Duodenal mucosa (tissue), 2 donors: ENCODE measurements at regions not wholly inside any gene's neighbourhood (a gene's known extent, or its start where the extent isn't known, plus 50 kb on each side); places are given as distances from the start of the nearest gene placed in this dataset.

ENCODE experiments used
- H3K27ac ChIP-seq: one replicate; pipeline ENCODE4 v1.7.0; 2013; ENCODE audit warnings: low read depth, low read length
- H3K27me3 ChIP-seq, 2 donors: one replicate each; pipeline ENCODE4 v1.7.0; 2013; ENCODE audit warnings: low read length in 2 of 2, control low read depth in 1 of 2; ENCODE audit not compliant: insufficient read depth in 2 of 2, control insufficient read depth in 1 of 2
- H3K36me3 ChIP-seq, 2 donors: one replicate each; pipeline ENCODE4 v1.7.0; 2013; ENCODE audit warnings: low read length in 2 of 2, control low read depth in 1 of 2; ENCODE audit not compliant: insufficient read depth in 2 of 2, control insufficient read depth in 1 of 2
- H3K4me1 ChIP-seq, 2 donors: one replicate each; pipeline ENCODE4 v1.7.0; 2013; ENCODE audit warnings: low read length in 2 of 2, control low read depth in 1 of 2; ENCODE audit not compliant: insufficient read depth in 2 of 2, control insufficient read depth in 1 of 2
- H3K4me3 ChIP-seq, 2 donors: one replicate each; pipeline ENCODE4 v1.7.0; 2013; ENCODE audit warnings: low read length in 2 of 2, low read depth in 1 of 2
- H3K9ac ChIP-seq, 2 donors: one replicate each; pipeline ENCODE4 v1.7.0; 2013; ENCODE audit warnings: low read length in 2 of 2, low read depth in 1 of 2
- H3K9me3 ChIP-seq, 2 donors: one replicate each; pipeline ENCODE4 v1.7.0; 2013; ENCODE audit warnings: low read length in 2 of 2, control low read depth in 1 of 2; ENCODE audit not compliant: control insufficient read depth in 1 of 2

- Histone ChIP-seq H3K4me3 (no peak overlapping the region), H3K9me3 (no peaks in the 10 kb centered on the region), H3K4me1 (no peaks in the 10 kb centered on the region), H3K9ac (no peak overlapping the region), H3K36me3 (no peaks in the 10 kb centered on the region), H3K27ac (no peak overlapping the region), H3K27me3 (no peaks in the 10 kb centered on the region)
Measured at GRCh38 chr7:51455948-51456347, 139.3 kb upstream of the COBL start.

GRCh38 chr7:51455513-51455912, 138.9 kb upstream of the COBL start:
- Histone ChIP-seq H3K27me3 (no peaks in the 10 kb centered on the region), H3K36me3 (no peaks in the 10 kb centered on the region), H3K4me3 (no peak overlapping the region), H3K9me3 (no peaks in the 10 kb centered on the region), H3K4me1 (no peaks in the 10 kb centered on the region), H3K9ac (no peak overlapping the region), H3K27ac (no peak overlapping the region)

DNA sequence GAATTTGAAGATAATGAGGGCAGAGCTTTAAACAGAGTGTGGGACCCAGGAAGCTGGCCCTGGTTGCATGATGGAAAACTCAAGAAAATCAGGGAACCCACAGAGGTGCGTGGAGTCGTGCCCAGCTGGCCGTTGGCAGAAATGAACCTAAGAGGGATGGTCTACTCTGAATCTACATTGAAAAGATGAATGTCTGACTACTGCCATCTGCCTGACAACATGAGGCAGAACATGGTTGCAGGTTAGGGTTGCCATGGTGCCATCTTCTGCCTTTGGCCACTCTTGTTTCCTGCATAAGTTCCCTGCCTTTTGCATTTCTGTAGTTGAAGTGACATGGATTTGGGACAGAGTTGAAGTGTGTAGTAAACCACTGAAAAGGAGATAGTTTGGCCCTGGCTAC, 138.5 kb upstream of the COBL start:
- no peaks in the 10 kb centered on the region for H3K9me3 ChIP-seq
- H3K4me1 ChIP-seq: no peaks in the 10 kb centered on the region
- H3K4me3 ChIP-seq: no peak overlapping the region
- H3K9ac ChIP-seq: no peak overlapping the region
- H3K27me3 ChIP-seq: no peaks in the 10 kb centered on the region
- no peaks in the 10 kb centered on the region for H3K36me3 ChIP-seq
- H3K27ac ChIP-seq: no peak overlapping the region

- Histone ChIP-seq H3K27me3 (no peaks in the 10 kb centered on the region), H3K36me3 (no peaks in the 10 kb centered on the region), H3K4me1 (no peaks in the 10 kb centered on the region), H3K9ac (no peak overlapping the region), H3K27ac (no peak overlapping the region), H3K9me3 (no peaks in the 10 kb centered on the region), H3K4me3 (no peak overlapping the region)
Measured at GRCh38 chr7:51452694-51453093, 136.1 kb upstream of the COBL start.

DNA sequence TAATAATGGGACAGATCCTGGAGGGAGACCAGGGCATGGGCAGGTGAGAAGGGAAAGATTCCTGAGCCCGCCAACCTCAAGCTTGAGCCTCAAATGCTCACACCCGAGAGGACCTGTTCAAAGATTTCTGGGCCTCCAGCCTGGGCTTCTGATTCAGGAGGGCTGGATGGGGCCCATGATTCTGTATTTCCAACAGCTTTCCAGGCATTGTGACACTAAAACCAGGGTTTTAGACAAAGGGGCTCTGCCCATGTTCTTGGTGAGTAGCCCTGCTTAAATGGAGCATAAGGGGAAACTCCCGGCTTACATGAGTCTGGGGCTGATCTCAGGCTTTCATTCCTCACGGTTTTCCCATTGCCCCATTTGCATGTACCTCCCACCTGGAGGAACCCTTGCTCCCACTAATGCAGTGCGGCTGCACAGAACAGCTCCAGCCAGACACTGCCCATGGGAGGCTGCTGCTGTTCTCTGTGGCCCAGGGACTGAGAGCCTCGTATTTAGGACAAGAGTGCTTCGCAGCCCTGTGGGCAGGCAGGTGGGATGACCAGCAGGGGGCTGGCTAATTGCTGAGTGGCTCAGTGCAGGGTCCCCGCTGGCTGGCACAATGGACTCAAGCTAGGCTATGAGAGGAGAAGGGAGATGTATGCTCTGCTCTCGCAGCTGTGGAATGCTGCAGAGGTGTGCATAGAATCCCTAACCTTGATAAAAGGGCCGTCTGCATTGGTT, 135.3 kb upstream of the COBL start:
- Histone ChIP-seq H3K4me1 (no peaks in the 10 kb centered on the region), H3K9ac (no peak overlapping the region), H3K27me3 (no peaks in the 10 kb centered on the region), H3K27ac (no peak overlapping the region), H3K9me3 (no peaks in the 10 kb centered on the region), H3K36me3 (no peaks in the 10 kb centered on the region), H3K4me3 (no peak overlapping the region)

DNA sequence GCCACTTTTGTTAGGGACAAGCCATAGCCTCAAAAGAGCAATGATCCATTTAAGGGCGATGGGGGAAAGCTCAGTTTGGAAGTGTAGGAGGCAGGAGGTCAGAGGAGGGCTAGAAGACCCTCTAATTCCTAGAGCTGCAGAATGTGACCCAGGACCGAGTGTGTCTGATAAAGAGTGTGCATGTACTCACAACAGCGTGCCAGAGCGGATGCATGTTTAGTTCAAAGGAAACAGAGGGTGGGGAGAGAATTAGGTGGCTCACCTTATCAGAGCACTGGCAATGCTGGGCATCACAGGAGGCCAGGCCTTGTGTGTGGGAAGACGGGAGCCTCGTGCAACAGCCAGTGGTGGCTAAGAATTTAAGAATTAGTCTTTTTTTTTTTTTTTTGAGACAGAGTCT, 133.9 kb upstream of the COBL start:
- H3K36me3 ChIP-seq: no peaks in the 10 kb centered on the region
- no peaks in the 10 kb centered on the region for H3K9me3 ChIP-seq
- H3K4me3 ChIP-seq: no peak overlapping the region
- H3K27ac ChIP-seq: no peak overlapping the region
- no peaks in the 10 kb centered on the region for H3K27me3 ChIP-seq
- H3K4me1 ChIP-seq: no peaks in the 10 kb centered on the region
- no peak overlapping the region for H3K9ac ChIP-seq

DNA sequence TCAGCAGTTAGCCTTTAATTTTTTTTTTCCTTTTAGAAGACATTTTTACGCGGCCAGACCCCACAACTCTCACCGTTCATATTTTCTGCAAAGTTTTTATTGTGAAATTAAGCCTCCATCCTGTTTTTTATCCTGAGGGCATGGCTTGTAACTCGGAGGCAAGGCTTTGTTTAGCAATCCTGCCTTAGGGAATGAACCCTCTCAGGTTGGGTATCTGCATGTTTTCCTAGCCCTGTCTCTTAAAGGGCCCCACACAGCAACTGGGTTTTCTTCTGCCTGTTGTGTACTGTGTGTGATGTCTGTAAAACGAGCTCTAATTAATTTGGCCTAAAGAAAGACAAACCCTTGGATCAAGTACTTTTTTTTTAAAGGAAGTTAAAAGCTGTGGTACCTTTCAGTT, 130.2 kb upstream of the COBL start:
- no peak overlapping the region for H3K27ac ChIP-seq
- H3K9me3 ChIP-seq: peaks cover 0 to 9% of the 10 kb centered on the region in 2 donors
- H3K4me1 ChIP-seq: no peaks in the 10 kb centered on the region
- no peak overlapping the region for H3K9ac ChIP-seq
- no peaks in the 10 kb centered on the region for H3K27me3 ChIP-seq
- no peaks in the 10 kb centered on the region for H3K36me3 ChIP-seq
- no peak overlapping the region for H3K4me3 ChIP-seq

GRCh38 chr7:51446356-51446755, 129.7 kb upstream of the COBL start:
- H3K4me3 ChIP-seq: no peak overlapping the region
- no peaks in the 10 kb centered on the region for H3K4me1 ChIP-seq
- H3K36me3 ChIP-seq: no peaks in the 10 kb centered on the region
- peaks cover 0 to 9% of the 10 kb centered on the region in 2 donors for H3K9me3 ChIP-seq
- no peak overlapping the region for H3K9ac ChIP-seq
- H3K27ac ChIP-seq: no peak overlapping the region
- H3K27me3 ChIP-seq: no peaks in the 10 kb centered on the region

DNA sequence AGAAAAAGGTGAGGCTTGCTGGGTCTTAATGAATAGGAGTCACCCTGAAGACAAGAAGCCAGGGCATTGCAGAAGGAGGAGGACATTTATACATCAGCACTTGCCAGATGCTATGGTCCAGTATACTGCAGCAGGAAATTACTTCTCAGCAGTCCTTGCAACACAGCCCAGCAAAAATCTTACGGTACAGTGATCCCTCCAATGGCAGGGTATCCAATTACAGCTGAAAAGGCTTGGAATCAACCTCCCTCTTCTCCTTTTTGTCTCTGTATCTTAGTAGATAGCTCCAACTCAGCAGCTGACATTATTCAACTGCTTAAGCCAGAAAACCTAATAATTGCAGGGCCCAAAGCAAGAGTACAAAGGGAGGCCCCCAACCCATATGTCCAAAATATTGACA, 128.3 kb upstream of the COBL start:
- no peak overlapping the region for H3K9ac ChIP-seq
- no peaks in the 10 kb centered on the region for H3K4me1 ChIP-seq
- peaks cover 0 to 9% of the 10 kb centered on the region in 2 donors for H3K9me3 ChIP-seq
- no peak overlapping the region for H3K27ac ChIP-seq
- no peaks in the 10 kb centered on the region for H3K36me3 ChIP-seq
- no peak overlapping the region for H3K4me3 ChIP-seq
- no peaks in the 10 kb centered on the region for H3K27me3 ChIP-seq

DNA sequence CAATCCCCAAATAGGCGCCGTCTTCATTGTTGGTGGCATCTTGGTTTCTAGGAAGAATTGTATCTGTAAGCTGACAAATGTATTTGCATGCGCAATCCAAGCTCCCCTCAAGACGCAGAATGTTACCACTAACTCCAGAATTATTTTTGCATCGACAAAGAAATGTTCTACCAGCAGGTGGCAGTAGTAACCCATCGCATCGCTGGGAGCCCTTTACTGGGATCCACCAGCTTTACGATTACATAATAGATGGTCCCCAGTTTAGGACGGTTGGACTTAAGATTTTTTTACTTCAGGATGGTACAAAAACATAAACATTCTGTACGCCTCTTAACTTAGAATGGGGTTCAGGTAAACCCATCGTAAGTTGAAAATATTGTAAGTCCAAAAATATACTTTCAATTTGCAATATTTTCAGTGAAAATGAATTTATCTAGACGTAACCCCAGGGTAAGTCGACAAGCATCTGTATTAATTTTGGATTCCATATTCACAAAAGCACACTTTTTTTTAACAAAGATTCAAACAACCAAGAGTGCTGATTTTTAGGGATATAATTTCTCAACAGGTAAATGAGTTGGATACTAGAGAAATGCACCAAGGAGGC, 114.0 kb upstream of the COBL start:
- H3K36me3 ChIP-seq: no peaks in the 10 kb centered on the region
- no peak overlapping the region for H3K4me3 ChIP-seq
- H3K9me3 ChIP-seq: no peaks in the 10 kb centered on the region
- H3K27me3 ChIP-seq: no peaks in the 10 kb centered on the region
- H3K27ac ChIP-seq: no peak overlapping the region
- no peaks in the 10 kb centered on the region for H3K4me1 ChIP-seq
- no peak overlapping the region for H3K9ac ChIP-seq
